Stromal cell of bone marrow (primary cell): ENCODE measurements at regions not wholly inside any gene's neighbourhood (a gene's known extent, or its start where the extent isn't known, plus 50 kb on each side); places are given as distances from the start of the nearest gene placed in this dataset.

Experiments used
- DNase-seq: peaks from one replicate; pipeline ENCODE4 v3.0.0-alpha.2; 2012; ENCODE audit warnings: low read depth

GRCh38 chr21:24729568-24729967, 877.7 kb downstream of the MRPL39 start:
- DNase-seq: no peak

GRCh38 chr21:24727803-24728440, 879.4 kb downstream of the MRPL39 start:
- no peak for DNase-seq

- DNase-seq: no peak
These were observed 890.9 kb downstream of the MRPL39 start for GRCh38 chr21:24716281-24716918.

- DNase-seq: no peak
These were observed 892.6 kb downstream of the MRPL39 start for GRCh38 chr21:24714646-24715200.

GRCh38 chr21:24705201-24705600, 902.1 kb downstream of the MRPL39 start:
- DNase-seq: no peak

- DNase-seq: no peak
These were observed 913.5 kb downstream of the MRPL39 start for GRCh38 chr21:24693779-24694178.

GRCh38 chr21:24681456-24681855, 925.8 kb downstream of the MRPL39 start:
- DNase-seq: no peak

- no peak for DNase-seq
These were observed 935.4 kb downstream of the MRPL39 start for GRCh38 chr21:24671901-24672300.

GRCh38 chr21:24658926-24659325, 948.4 kb downstream of the MRPL39 start:
- no peak for DNase-seq

GRCh38 chr21:24658026-24658425, 949.3 kb downstream of the MRPL39 start:
- no peak for DNase-seq

- no peak for DNase-seq
These were observed 957.6 kb downstream of the MRPL39 start for GRCh38 chr21:24649691-24650090.

- DNase-seq: no peak
These were observed 970.6 kb downstream of the MRPL39 start for GRCh38 chr21:24636696-24637095.

GRCh38 chr21:24634749-24635148, 972.5 kb downstream of the MRPL39 start:
- no peak for DNase-seq

- DNase-seq: no peak
These were observed 978.7 kb downstream of the MRPL39 start for GRCh38 chr21:24628536-24628935.

GRCh38 chr21:24628046-24628445, 979.2 kb downstream of the MRPL39 start:
- no peak for DNase-seq

GRCh38 chr21:24617819-24618218, 989.5 kb downstream of the MRPL39 start:
- no peak for DNase-seq

- DNase-seq: no peak
These were observed 1013.2 kb downstream of the MRPL39 start for GRCh38 chr21:24594082-24594481.

- DNase-seq: no peak
These were observed 1017.0 kb downstream of the MRPL39 start for GRCh38 chr21:24590261-24590660.

- no peak for DNase-seq
These were observed 1023.8 kb downstream of the MRPL39 start for GRCh38 chr21:24583473-24583872.

GRCh38 chr21:24577301-24577700, 1030.0 kb downstream of the MRPL39 start:
- DNase-seq: no peak

- no peak for DNase-seq
These were observed 1046.0 kb downstream of the MRPL39 start for GRCh38 chr21:24561291-24561690.

- no peak for DNase-seq
These were observed 1054.8 kb downstream of the MRPL39 start for GRCh38 chr21:24552491-24552890.

- no peak for DNase-seq
These were observed 1061.4 kb downstream of the MRPL39 start for GRCh38 chr21:24545807-24546361.
